Endothelial cell of umbilical vein (primary cell): ENCODE measurements at regions not wholly inside any gene's neighbourhood (a gene's known extent, or its start where the extent isn't known, plus 50 kb on each side); places are given as distances from the start of the nearest gene placed in this dataset.

Source experiments
- EZH2 ChIP-seq: IDR thresholded peaks from 2 replicates; pipeline ENCODE4 v1.6.1; 2012; ENCODE audit warnings: borderline replicate concordance, low read depth, mild to moderate bottlenecking, moderate library complexity, low read length, inconsistent platforms; ENCODE audit not compliant: severe bottlenecking
- POLR2A ChIP-seq: IDR thresholded peaks from 2 replicates; pipeline ENCODE4 v1.6.1; 2012; ENCODE audit warnings: low read depth, mild to moderate bottlenecking, control low read depth, low read length
- POLR2AphosphoS5 ChIP-seq: IDR thresholded peaks from 2 replicates; pipeline ENCODE4 v1.6.1; 2012; ENCODE audit warnings: low read depth, mild to moderate bottlenecking, control low read depth, low read length, moderate library complexity; ENCODE audit not compliant: insufficient read depth
- TF ChIP-seq, protein P1 (sequence below), 2 donors: IDR thresholded peaks; 1 replicate in 1 of 2; 2 replicates in 1 of 2; pipeline ENCODE4 v1.5.1; 2011; ENCODE audit warnings: low read length in 2 of 2, mild to moderate bottlenecking in 2 of 2, moderate library complexity in 2 of 2, control low read depth in 1 of 2, inconsistent platforms in 1 of 2, low read depth in 1 of 2; ENCODE audit not compliant: insufficient read depth in 1 of 2; ENCODE audit errors: extremely low read depth in 1 of 2
- TF ChIP-seq, protein P2 (sequence below): IDR thresholded peaks from 2 replicates; pipeline ENCODE4 v1.6.1; 2011; ENCODE audit not compliant: insufficient read depth, insufficient read length

DNA sequence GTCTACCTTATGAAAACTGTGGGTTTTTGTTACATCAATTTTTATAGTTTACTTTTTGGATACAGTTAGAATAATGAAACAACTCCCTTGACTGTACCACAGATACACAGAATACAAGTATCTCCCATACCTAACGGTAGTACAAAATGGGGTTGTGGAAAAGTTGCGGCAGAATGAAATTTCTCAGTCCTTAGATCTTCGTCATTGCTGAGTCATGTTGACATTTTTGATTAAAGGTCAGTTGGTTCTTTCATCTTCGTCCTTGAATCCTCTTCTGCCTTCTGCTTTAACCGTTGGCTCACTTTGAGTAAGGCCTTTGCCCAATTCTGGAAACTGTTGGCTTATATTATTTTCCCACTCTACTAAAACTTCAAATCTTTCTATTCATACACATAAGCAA is 75.6 kb downstream of the TRIML1 start:
- TF ChIP-seq, protein P1, sequence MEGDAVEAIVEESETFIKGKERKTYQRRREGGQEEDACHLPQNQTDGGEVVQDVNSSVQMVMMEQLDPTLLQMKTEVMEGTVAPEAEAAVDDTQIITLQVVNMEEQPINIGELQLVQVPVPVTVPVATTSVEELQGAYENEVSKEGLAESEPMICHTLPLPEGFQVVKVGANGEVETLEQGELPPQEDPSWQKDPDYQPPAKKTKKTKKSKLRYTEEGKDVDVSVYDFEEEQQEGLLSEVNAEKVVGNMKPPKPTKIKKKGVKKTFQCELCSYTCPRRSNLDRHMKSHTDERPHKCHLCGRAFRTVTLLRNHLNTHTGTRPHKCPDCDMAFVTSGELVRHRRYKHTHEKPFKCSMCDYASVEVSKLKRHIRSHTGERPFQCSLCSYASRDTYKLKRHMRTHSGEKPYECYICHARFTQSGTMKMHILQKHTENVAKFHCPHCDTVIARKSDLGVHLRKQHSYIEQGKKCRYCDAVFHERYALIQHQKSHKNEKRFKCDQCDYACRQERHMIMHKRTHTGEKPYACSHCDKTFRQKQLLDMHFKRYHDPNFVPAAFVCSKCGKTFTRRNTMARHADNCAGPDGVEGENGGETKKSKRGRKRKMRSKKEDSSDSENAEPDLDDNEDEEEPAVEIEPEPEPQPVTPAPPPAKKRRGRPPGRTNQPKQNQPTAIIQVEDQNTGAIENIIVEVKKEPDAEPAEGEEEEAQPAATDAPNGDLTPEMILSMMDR (IDR thresholded peaks at IDR 0.05; ENCODE audit: extremely low read depth in 1 of 2, insufficient read depth in 1 of 2, low read depth in 1 of 2, low read length in 2 of 2) = no peak
- no peak for TF ChIP-seq EZH2
- no peak for TF ChIP-seq POLR2A
- TF ChIP-seq, protein P2, sequence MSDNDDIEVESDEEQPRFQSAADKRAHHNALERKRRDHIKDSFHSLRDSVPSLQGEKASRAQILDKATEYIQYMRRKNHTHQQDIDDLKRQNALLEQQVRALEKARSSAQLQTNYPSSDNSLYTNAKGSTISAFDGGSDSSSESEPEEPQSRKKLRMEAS = no peak
- no peak for TF ChIP-seq POLR2AphosphoS5
